ENCODE measurements at regions not wholly inside any gene's neighbourhood (a gene's known extent, or its start where the extent isn't known, plus 50 kb on each side); places are given as distances from the start of the nearest gene placed in this dataset.
"Not testable (repeated sequence)": the region's sequence is repeated elsewhere in the genome, so short reads cannot be mapped to it uniquely, and the experiment has no call there.

GRCh38 chr3:171915275-171915674 is 72.1 kb downstream of the TMEM212 start:
- in situ Hi-C loops (cut with MboI; ENCODE audit: low sequenced_read_pairs) = no loop called here

- in situ Hi-C loops (cut with MboI; ENCODE audit: low sequenced_read_pairs) = no loop called here
Observed at GRCh38 chr3:171916888-171917287, 73.7 kb downstream of the TMEM212 start.

GRCh38 chr3:171922629-171923028 is 79.5 kb downstream of the TMEM212 start:
- in situ Hi-C loops (cut with MboI; ENCODE audit: low sequenced_read_pairs) = not testable (repeated sequence)

- in situ Hi-C loops (cut with MboI; ENCODE audit: low sequenced_read_pairs) = not testable (repeated sequence)
Observed at GRCh38 chr3:171923668-171924067, 80.5 kb downstream of the TMEM212 start.

DNA sequence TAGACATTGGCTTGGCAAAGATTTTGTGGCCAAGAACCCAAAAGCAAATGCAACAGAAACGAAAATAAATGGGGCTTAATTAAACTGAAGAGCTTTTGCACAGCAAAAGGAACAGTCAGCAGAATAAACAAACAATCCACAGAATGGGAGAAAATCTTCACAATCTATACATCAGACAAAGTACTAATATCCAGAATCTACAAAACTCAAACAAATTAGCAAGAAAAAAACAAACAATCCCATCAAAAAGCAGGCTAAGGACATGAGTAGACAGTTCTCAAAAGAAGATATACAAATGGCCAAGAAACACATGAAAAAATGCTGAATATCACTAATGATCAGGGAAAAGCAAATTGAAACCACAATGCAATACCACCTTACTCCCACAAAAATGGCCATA is 81.7 kb downstream of the TMEM212 start:
- in situ Hi-C loops (cut with MboI; ENCODE audit: low sequenced_read_pairs) = not testable (repeated sequence)

GRCh38 chr3:171932153-171932611 is 89.0 kb downstream of the TMEM212 start:
- in situ Hi-C loops (cut with MboI; ENCODE audit: low sequenced_read_pairs) = loop anchor here (10.0 kb wide), 1 partner anchor 103 kb away; the partner anchor contains the start of gene FNDC3B

GRCh38 chr3:171933441-171933840 is 90.3 kb downstream of the TMEM212 start:
- in situ Hi-C loops (cut with MboI; ENCODE audit: low sequenced_read_pairs) = loop anchor here (10.0 kb wide), 1 partner anchor 101 kb away; the partner anchor contains the start of gene FNDC3B

DNA sequence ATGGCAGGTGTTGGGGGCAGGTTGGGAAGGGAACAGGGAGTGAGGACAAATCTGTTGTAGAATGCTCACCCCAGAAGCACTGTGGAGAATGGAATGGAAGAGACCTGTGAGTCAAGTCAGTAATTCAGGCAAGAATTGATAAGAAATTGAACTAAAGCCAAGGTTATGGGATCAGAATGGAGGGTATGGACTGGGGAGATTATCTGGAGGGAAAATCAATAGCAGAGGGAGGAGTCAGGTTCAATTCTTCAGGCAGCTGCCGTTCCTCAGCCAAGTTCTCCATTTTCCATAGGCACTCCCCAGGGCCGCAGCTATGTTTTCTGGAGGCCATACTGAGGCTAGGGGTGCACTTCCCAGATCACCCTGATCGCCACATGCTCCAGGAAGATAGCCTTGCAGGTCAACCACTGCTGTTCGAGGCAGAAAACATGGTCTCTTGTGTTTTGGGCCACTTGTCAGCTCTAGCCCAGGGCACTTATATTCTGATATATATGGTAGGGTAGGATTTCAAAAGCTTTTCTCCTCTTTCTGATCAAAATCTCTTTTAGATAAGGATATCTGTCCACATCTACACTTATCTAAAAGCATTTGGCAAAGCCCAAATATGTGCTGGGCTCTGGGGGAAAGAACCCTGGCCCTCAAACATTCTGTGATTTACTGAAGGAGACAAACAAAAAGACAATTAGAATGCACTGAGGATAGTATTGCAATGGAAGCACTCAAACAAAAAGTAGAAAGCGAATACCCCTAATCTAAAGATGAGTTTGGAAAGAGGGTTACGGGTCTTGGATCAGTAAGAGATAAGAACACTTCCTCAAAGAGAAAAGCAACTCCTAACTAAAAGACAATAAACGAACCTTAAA is 92.3 kb downstream of the TMEM212 start:
- in situ Hi-C loops (cut with MboI; ENCODE audit: low sequenced_read_pairs) = loop anchor here (10.0 kb wide), 1 partner anchor 99 kb away; the partner anchor contains the start of gene FNDC3B

- in situ Hi-C loops (cut with MboI; ENCODE audit: low sequenced_read_pairs) = loop anchor here (10.0 kb wide), 1 partner anchor 98 kb away; the partner anchor contains the start of gene FNDC3B
Observed at GRCh38 chr3:171936191-171936841, 93.2 kb downstream of the TMEM212 start.

DNA sequence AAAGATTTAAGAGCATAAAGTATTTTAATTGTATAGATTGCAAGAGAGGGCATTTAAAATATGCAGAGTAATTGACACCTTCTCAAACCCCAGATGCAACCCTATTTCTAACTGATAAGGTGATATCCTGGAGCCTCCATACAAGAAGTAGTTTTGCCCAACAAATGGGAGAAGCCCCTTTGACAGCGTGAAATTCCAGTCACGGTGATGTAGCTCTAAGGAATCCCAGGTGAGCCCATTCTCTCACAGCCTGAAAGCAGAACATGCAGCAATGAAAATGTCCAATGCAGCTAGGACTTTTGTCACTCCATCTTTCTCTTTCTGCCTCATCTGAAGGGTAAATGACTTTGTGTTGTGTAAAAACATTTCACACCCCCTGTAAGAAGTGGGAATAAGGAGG is 96.4 kb downstream of the TMEM212 start:
- in situ Hi-C loops (cut with MboI; ENCODE audit: low sequenced_read_pairs) = loop anchor here (10.0 kb wide), 1 partner anchor 95 kb away; the partner anchor contains the start of gene FNDC3B

DNA sequence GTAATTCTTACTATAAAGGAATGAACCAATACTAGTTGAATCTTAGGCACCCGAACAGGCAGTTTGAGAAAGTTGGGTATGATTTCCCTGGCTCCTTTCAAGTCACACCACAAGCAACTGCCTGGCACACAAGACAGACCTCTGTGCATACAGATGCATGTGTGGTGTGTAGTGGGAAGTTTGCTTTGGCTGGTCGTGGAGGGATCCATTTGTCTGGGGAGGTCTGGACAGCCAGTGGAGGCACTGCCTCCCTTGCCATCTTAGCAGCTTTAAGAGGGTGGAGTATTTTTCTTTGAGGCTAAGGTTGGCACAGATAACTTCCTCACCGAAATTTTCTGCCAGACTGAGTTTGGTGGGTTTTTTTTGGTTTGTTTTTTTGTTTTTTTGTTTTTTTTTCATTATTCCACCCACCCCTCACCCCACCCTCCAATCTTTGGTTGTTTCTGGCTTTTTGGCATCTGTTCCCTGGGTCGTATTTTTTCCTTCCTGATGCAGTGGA is 97.1 kb downstream of the TMEM212 start:
- in situ Hi-C loops (cut with MboI; ENCODE audit: low sequenced_read_pairs) = no loop called here

DNA sequence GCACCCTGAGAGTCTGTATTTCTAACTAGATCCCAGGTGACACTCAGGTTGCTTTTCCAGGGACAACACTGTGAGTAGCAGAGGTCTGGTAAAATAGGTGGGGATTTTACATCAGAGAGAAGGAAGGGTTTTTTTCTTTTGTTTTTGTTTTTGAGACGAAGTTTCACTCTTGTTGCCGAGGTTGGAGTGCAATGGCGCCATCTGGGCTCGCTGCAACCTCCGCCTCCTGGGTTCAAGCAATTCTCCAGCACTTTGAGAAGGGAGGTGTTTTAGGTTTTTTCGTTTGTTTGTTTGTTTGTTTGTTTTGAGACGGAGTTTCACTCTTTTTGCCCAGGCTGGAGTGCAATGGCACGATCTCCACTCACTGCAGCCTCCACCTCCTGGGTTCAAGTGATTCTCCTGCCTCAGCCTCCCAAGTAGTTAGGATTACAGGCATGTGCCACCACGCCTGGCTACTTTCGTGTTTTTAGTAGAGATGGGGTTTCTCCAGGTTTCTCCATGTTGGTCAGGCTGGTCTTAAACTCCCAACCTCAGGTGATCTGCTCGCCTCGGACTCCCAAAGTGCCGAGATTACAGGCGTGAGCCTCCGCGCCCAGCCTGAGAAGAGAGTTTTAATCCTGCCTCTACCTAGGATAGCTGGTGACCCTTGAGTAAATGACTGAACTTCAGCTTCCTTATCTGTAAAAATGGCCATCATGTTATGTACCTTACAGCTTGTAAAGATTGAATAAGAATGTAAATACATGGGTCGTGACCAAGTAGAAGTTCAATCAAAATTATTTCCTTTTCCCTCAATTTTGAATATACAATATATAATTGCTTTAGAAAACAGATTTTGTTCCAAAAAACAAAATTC is 95.9 kb upstream of the FNDC3B start:
- in situ Hi-C loops (cut with MboI; ENCODE audit: low sequenced_read_pairs) = no loop called here

- in situ Hi-C loops (cut with MboI; ENCODE audit: low sequenced_read_pairs) = no loop called here
Observed at GRCh38 chr3:171944118-171945016, 95.0 kb upstream of the FNDC3B start.

DNA sequence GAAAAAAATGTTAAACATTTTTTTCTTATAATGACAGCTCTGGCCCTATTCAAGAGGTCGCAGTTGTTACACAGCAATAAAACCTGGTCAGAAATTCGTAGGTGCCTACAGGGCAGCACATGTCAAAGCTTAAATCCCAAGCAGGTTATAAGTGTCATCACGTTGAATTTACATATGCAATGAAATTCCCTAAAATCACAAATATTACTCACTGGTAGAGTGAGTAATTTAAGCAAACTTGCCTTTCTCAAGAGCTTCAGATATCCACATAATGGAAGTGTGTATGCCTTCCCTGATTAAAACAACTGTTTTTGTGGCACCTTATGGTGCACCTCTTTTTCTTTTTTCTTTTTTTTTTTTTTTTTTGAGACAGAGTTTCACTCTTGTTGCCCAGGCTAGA is 90.7 kb upstream of the FNDC3B start:
- in situ Hi-C loops (cut with MboI; ENCODE audit: low sequenced_read_pairs) = no loop called here

- in situ Hi-C loops (cut with MboI; ENCODE audit: low sequenced_read_pairs) = no loop called here
Observed at GRCh38 chr3:171949554-171949953, 89.8 kb upstream of the FNDC3B start.

DNA sequence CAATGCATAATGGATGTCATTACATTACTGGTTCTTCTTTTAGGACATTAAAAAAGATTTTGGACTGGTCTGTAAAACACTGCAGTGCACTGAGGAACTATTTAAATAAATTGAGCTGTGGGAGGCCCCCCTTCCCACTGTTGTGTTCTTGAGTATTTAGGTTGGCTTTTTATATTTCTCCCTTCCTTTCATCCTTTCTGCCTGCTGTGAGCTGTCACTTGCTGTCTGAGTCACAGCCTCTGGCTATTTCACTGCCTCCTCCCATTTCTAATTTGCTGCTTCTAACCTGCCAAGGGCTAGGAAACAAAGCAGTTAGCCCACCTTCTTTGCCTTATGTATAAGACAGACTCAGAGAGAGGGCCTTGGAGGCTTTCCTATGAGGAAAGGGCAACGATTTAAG is 89.0 kb upstream of the FNDC3B start:
- in situ Hi-C loops (cut with MboI; ENCODE audit: low sequenced_read_pairs) = no loop called here

DNA sequence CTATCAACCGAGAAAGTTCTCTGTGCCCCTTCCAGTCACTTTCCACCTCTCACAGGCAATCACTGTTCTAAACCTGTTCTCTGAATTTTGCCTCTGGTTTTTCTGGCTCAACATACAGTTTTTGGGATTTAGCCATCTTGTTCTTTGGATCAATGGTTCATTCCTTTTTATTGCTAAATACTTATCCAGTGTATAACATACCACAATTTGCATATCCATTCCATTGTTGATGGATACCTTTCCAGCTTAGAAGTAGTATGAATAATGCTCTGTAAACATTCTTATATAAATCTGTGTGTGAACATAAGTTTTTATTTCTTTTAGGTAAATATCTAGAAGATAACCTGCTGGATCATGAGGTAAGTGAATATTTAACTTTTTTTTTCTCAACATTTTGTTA is 87.8 kb upstream of the FNDC3B start:
- in situ Hi-C loops (cut with MboI; ENCODE audit: low sequenced_read_pairs) = no loop called here

GRCh38 chr3:171953301-171954022 is 85.9 kb upstream of the FNDC3B start:
- in situ Hi-C loops (cut with MboI; ENCODE audit: low sequenced_read_pairs) = no loop called here

Data from HL-60/S4 (cell line).